Neural cell (in vitro differentiated cells): ENCODE measurements at regions not wholly inside any gene's neighbourhood (a gene's known extent, or its start where the extent isn't known, plus 50 kb on each side); places are given as distances from the start of the nearest gene placed in this dataset.

Source experiments
- EZH2 ChIP-seq: fragments of 200-600, 300-800 bp; shearing (Covaris generic), sonication (generic); IDR thresholded peaks from 2 replicates; pipeline ENCODE4 v1.6.1; 2014; ENCODE audit warnings: antibody characterized with exemption, low read length, borderline replicate concordance, mild to moderate bottlenecking; ENCODE audit not compliant: insufficient read depth, poor library complexity, severe bottlenecking
- SMC3 ChIP-seq: fragments of 450-650 bp; conservative IDR thresholded peaks from 2 replicates; pipeline ENCODE4 v1.6.1; 2014; ENCODE audit warnings: antibody characterized with exemption, mild to moderate bottlenecking, moderate library complexity; ENCODE audit not compliant: poor library complexity
- TF ChIP-seq, protein P1 (sequence below): fragments of 450-650 bp; IDR thresholded peaks from 2 replicates; pipeline ENCODE4 v1.5.1; 2014; ENCODE audit warnings: antibody characterized with exemption, mild to moderate bottlenecking, moderate library complexity; ENCODE audit not compliant: poor library complexity, severe bottlenecking

DNA sequence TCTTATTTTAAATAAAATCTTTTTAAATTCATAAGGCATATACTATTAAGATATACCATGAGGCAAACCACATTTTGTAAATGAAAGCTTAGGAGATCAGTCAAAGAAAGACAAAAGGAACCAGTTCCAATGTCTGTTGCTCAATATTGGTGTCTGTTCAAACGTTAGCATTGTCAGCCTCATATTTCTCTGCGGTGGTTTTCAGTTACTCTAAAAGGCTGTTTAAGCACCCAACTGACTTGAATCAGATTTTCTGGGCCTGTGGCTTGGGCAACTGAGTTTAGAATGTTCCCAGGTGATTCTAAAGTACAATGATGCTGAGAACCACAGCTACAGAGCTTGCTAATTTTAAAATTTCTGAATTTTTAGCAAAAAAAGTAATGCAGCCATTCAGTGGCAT is 166.3 kb upstream of the KIF2A start:
- TF ChIP-seq, protein P1, sequence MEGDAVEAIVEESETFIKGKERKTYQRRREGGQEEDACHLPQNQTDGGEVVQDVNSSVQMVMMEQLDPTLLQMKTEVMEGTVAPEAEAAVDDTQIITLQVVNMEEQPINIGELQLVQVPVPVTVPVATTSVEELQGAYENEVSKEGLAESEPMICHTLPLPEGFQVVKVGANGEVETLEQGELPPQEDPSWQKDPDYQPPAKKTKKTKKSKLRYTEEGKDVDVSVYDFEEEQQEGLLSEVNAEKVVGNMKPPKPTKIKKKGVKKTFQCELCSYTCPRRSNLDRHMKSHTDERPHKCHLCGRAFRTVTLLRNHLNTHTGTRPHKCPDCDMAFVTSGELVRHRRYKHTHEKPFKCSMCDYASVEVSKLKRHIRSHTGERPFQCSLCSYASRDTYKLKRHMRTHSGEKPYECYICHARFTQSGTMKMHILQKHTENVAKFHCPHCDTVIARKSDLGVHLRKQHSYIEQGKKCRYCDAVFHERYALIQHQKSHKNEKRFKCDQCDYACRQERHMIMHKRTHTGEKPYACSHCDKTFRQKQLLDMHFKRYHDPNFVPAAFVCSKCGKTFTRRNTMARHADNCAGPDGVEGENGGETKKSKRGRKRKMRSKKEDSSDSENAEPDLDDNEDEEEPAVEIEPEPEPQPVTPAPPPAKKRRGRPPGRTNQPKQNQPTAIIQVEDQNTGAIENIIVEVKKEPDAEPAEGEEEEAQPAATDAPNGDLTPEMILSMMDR = no peak
- no peak for TF ChIP-seq SMC3
- no peak for TF ChIP-seq EZH2
